K562 (cell line): ENCODE measurements at regions not wholly inside any gene's neighbourhood (a gene's known extent, or its start where the extent isn't known, plus 50 kb on each side); places are given as distances from the start of the nearest gene placed in this dataset.

ENCODE experiments used
- ATF3 ChIP-seq, 2 experiments: fragments of 450-650 bp in 1 of 2; sonication (generic) in 1 of 2; formaldehyde crosslinking in 1 of 2; IDR thresholded peaks in 1 of 2; conservative IDR thresholded peaks in 1 of 2; 2 replicates each; pipeline versions ENCODE4 v1.6.1 to v1.8.1; 2016 to 2023; ENCODE audit warnings: mild to moderate bottlenecking in 2 of 2, moderate library complexity in 2 of 2, inconsistent platforms in 1 of 2, missing genetic modification reagents in 1 of 2
- BDP1 ChIP-seq: IDR thresholded peaks from 3 replicates; pipeline ENCODE4 v1.6.1; 2011; ENCODE audit not compliant: insufficient read length, insufficient read depth
- BMI1 ChIP-seq: fragments of 150-350 bp; IDR thresholded peaks from 2 replicates; pipeline ENCODE4 v1.6.1; 2014; ENCODE audit warnings: low read length
- CXXC5 ChIP-seq: fragments of 250-450 bp; sonication (Bioruptor Pico); IDR thresholded peaks from 2 replicates; pipeline ENCODE4 v1.8.0; 2022; ENCODE audit warnings: inconsistent platforms, mild to moderate bottlenecking, moderate library complexity
- ELK3 ChIP-seq: fragments of 450-650 bp; formaldehyde crosslinking; IDR thresholded peaks from 2 replicates; pipeline ENCODE4 v1.4.0; 2020; ENCODE audit warnings: mild to moderate bottlenecking
- HLTF ChIP-seq: fragments of 450-650 bp; IDR thresholded peaks from 2 replicates; pipeline ENCODE4 v1.6.1; 2016
- HNRNPK ChIP-seq: fragments of 200-400 bp; formaldehyde crosslinking; IDR thresholded peaks from one replicate; pipeline ENCODE4 v1.6.1; 2018; ENCODE audit warnings: mild to moderate bottlenecking, low read depth, low read length; ENCODE audit not compliant: poor library complexity, severe bottlenecking
- MITF ChIP-seq: IDR thresholded peaks from 2 replicates; pipeline ENCODE4 v1.6.1; 2014; ENCODE audit warnings: antibody characterized with exemption
- MXI1 ChIP-seq: IDR thresholded peaks from 2 replicates; pipeline ENCODE4 v1.6.1; 2011; ENCODE audit warnings: low read depth, mild to moderate bottlenecking, improper control_type of control experiment, low read length
- PCBP2 ChIP-seq: fragments of 200-400 bp; formaldehyde crosslinking; IDR thresholded peaks from 2 replicates; pipeline ENCODE4 v1.6.1; 2018; ENCODE audit warnings: low read length, low read depth, mild to moderate bottlenecking, moderate library complexity; ENCODE audit not compliant: poor library complexity, severe bottlenecking
- RAD51 ChIP-seq: fragments of 450-650 bp; IDR thresholded peaks from 2 replicates; pipeline ENCODE4 v1.7.1; 2016; ENCODE audit warnings: low read depth, mild to moderate bottlenecking, borderline replicate concordance
- RNF2 ChIP-seq: sonication (generic); IDR thresholded peaks from 2 replicates; pipeline ENCODE4 v1.6.1; 2016
- SPI1 ChIP-seq: IDR thresholded peaks from 2 replicates; pipeline ENCODE4 v1.6.1; 2011; ENCODE audit warnings: low read depth, low read length, control low read depth, borderline replicate concordance
- TBP ChIP-seq: optimal IDR thresholded peaks from 2 replicates; pipeline ENCODE3; 2011; ENCODE audit warnings: low read depth, low read length, improper control_type of control experiment
- USF2 ChIP-seq: sonication (generic); formaldehyde crosslinking; IDR thresholded peaks from 2 replicates; pipeline ENCODE4 v1.5.0; 2020; ENCODE audit warnings: missing genetic modification reagents
- ZNF175 ChIP-seq: fragments of 200-800 bp; sonication (Bioruptor generic); IDR thresholded peaks from 2 replicates; pipeline ENCODE4 v1.6.1; 2016; ENCODE audit warnings: low read depth, mild to moderate bottlenecking, missing genetic modification characterization, missing compliant biosample characterization
- TF ChIP-seq, protein P1 (sequence below): fragments of 200-800 bp; sonication (Bioruptor generic); IDR thresholded peaks from 2 replicates; pipeline ENCODE4 v1.6.1; 2017; ENCODE audit warnings: missing genetic modification characterization, missing compliant biosample characterization
- TF ChIP-seq, protein P2 (sequence below): sonication (generic); formaldehyde crosslinking; IDR thresholded peaks from 2 replicates; pipeline ENCODE4 v1.8.0; 2023; ENCODE audit warnings: mild to moderate bottlenecking, missing genetic modification reagents
- TF ChIP-seq, protein P3 (sequence below), 2 experiments: fragments of 450-650 bp; IDR thresholded peaks; 2 replicates each; pipeline ENCODE4 v1.6.1; 2016

- TF ChIP-seq PCBP2 (no peak), SPI1 (peak; percentile 98), MXI1 (no peak), ZNF175 (CRISPR knock-in tag) (0 out of 2 replicates have a peak, but pooled peaks have one; percentile 5), BDP1 (no peak), RAD51 (peak; percentile 44; the same call in 1 of the 2 replicates), USF2 (CRISPR knock-in tag) (0 out of 2 replicates have a peak, but pooled peaks have one; percentile 29), CXXC5 (CRISPR knock-in tag) (peak; percentile 16; the same call in 1 of the 2 replicates), RNF2 (0 out of 2 replicates have a peak, but pooled peaks have one; percentile 16), MITF (0 out of 2 replicates have a peak, but pooled peaks have one; percentile 48), HNRNPK (no peak), BMI1 (no peak), ATF3 (IDR thresholded peaks at IDR 0.05) (no peak), ATF3 (CRISPR knock-in tag; conservative IDR thresholded peaks at IDR 0.05) (no peak), TBP (no peak), HLTF (no peak), ELK3 (CRISPR knock-in tag) (no peak)
- TF ChIP-seq, protein P1, sequence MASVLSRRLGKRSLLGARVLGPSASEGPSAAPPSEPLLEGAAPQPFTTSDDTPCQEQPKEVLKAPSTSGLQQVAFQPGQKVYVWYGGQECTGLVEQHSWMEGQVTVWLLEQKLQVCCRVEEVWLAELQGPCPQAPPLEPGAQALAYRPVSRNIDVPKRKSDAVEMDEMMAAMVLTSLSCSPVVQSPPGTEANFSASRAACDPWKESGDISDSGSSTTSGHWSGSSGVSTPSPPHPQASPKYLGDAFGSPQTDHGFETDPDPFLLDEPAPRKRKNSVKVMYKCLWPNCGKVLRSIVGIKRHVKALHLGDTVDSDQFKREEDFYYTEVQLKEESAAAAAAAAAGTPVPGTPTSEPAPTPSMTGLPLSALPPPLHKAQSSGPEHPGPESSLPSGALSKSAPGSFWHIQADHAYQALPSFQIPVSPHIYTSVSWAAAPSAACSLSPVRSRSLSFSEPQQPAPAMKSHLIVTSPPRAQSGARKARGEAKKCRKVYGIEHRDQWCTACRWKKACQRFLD (CRISPR knock-in tag) = no peak
- TF ChIP-seq, protein P2, sequence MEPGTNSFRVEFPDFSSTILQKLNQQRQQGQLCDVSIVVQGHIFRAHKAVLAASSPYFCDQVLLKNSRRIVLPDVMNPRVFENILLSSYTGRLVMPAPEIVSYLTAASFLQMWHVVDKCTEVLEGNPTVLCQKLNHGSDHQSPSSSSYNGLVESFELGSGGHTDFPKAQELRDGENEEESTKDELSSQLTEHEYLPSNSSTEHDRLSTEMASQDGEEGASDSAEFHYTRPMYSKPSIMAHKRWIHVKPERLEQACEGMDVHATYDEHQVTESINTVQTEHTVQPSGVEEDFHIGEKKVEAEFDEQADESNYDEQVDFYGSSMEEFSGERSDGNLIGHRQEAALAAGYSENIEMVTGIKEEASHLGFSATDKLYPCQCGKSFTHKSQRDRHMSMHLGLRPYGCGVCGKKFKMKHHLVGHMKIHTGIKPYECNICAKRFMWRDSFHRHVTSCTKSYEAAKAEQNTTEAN (CRISPR knock-in tag) = no peak
- TF ChIP-seq, protein P3, sequence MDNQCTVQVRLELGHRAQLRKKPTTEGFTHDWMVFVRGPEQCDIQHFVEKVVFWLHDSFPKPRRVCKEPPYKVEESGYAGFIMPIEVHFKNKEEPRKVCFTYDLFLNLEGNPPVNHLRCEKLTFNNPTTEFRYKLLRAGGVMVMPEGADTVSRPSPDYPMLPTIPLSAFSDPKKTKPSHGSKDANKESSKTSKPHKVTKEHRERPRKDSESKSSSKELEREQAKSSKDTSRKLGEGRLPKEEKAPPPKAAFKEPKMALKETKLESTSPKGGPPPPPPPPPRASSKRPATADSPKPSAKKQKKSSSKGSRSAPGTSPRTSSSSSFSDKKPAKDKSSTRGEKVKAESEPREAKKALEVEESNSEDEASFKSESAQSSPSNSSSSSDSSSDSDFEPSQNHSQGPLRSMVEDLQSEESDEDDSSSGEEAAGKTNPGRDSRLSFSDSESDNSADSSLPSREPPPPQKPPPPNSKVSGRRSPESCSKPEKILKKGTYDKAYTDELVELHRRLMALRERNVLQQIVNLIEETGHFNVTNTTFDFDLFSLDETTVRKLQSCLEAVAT (IDR thresholded peaks at IDR 0.05) = no peak
These were observed 239.7 kb upstream of the NOCT start (continued) for GRCh38 chr4:138775890-138776289.
